Amniotic stem cell (primary cell): ENCODE measurements at regions not wholly inside any gene's neighbourhood (a gene's known extent, or its start where the extent isn't known, plus 50 kb on each side); places are given as distances from the start of the nearest gene placed in this dataset.

Experiments used
- DNase-seq: peaks from one replicate; lab custom pipeline; 2025; lab: John Stamatoyannopoulos, UW

GRCh38 chr5:118778941-118779340 lies 209.4 kb downstream of the DTWD2 start:
- DNase-seq: no peak

DNA sequence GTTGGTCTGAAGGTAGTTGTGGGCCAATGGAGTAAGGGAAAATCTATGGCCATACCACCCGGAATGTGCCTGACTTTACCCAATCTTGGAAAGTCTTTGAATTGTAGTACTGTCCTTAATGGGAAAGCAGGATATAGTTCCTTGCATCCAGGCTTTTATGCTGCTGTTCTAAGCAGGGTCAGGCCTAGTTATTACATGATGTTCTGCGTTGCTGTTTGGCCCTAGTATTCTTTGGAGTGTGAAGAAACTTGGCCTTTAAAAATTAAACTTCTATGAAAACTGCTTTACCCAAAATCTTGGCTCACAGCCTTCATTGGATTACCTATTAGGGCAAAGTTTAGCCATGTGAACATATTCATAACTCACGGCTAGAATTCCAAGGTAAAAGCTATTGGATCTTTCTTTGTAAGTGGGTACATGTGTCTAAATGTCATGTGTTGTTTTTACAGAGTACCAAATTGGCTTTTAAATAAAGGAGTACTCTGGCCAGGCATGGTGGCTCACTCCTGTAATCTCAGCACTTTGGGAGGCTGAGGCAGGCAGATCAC lies 211.1 kb downstream of the DTWD2 start:
- DNase-seq: no peak

GRCh38 chr5:118776755-118777154 lies 211.6 kb downstream of the DTWD2 start:
- DNase-seq: no peak

GRCh38 chr5:118775790-118776499 lies 212.4 kb downstream of the DTWD2 start:
- DNase-seq: no peak

GRCh38 chr5:118768607-118769175 lies 219.7 kb downstream of the DTWD2 start:
- DNase-seq: no peak

DNA sequence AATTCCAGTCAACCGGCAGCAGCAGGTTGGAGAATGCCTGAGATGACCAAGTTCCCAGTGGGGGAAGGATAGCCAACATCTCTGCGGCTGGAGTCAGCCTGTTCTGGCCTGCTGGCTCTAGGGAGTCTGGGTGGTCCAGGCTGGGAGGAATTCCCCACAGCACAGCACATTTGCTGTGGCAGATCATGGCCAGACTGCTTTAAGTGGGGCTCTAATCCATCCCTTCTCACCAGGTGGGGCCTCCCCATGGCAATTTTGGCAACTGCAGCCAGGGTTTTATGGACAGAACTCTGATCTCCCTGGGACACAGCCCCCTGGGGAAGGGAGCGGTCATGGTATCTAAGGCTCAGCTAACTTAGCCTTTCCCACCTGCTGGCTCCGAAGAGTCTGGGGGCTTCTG lies 226.1 kb downstream of the DTWD2 start:
- DNase-seq: no peak

DNA sequence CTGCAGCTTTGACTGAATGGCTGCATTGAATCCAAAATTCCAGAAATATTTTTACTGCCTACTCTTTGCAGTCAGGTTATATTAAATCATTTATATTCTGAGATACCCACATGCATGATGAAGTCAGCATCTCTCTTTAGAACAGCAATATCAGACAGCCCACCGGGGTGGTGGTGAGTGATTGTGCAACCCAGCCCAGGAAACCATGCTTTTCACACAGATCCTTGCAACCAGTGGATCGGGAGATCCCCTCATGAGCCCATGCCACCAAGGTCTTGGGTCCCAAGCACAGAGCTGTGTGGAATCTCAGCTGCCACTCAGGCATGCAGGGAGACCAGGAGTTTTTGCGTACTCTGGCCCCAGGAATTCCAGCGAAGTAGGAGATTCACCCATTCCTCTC lies 226.5 kb downstream of the DTWD2 start:
- DNase-seq: no peak

DNA sequence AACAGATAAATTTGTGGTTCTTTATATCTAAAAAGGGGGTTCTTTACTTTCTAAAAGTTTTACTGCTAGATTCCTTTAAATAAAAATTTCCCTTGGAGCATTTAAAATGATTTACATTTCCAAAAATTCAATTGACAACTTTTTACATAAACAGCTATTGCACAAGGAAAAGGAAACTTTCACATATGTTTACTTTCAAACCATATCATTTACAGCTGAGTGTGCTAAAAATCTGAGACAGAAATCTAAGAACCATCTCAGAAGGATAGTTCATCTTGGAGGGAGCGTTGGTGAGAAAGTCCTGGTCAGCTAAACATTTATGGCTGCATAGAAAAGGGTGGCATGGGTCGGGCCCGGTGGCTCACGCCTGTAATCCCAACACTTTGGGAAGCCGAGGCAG lies 235.4 kb downstream of the DTWD2 start:
- no peak for DNase-seq

- DNase-seq: no peak
Observed at GRCh38 chr5:118736396-118736795, 252.0 kb downstream of the DTWD2 start.

DNA sequence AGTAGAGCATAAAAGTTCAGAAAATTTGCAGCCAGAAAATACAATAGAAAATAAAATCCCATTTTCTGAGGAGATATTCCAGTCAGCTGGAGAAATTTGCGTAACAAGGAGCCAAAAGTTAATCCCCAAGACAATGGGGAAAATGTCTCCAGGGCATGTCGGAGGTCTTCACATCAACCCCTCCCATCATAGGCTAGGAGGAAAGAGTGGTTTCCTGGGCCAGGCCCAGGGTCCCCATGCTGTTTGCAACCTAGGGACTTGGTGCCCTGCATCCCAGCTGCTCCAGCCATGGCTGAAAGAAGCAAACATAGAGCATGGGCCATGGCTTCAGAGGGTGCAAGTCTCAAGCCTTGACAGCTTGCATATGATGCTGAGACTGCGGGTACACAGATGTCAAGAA lies 255.0 kb downstream of the DTWD2 start:
- no peak for DNase-seq

- DNase-seq: no peak
Observed at GRCh38 chr5:118728191-118728590, 260.2 kb downstream of the DTWD2 start.

GRCh38 chr5:118726891-118727290 lies 261.5 kb downstream of the DTWD2 start:
- DNase-seq: no peak

- no peak for DNase-seq
Observed at GRCh38 chr5:118723021-118723338, 265.4 kb downstream of the DTWD2 start.

- no peak for DNase-seq
Observed at GRCh38 chr5:118722122-118723020, 266.0 kb downstream of the DTWD2 start.

GRCh38 chr5:118711727-118712126 lies 276.6 kb downstream of the DTWD2 start:
- DNase-seq: no peak

GRCh38 chr5:118705959-118706667 lies 282.2 kb downstream of the DTWD2 start:
- DNase-seq: no peak

DNA sequence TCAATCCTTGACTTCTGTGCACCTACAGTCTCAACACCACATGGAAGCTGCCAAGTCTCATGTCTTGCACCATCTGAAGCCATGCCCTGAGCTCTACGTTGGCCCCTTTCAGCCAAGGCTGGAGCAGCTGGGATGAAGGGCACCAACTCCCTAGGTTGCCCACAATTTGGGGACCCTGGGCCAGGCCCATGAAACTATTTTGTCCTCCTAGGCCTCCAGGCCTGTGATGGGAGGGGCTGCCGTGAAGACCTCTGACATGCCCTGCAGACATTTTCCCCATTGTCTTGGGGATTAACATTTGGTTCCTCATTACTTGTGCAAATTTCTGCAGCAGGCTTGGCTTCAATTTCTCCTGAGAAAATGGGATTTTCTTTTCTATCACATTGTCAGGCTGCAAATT lies 285.1 kb downstream of the DTWD2 start:
- DNase-seq: no peak

GRCh38 chr5:118701791-118702190 lies 286.6 kb downstream of the DTWD2 start:
- no peak for DNase-seq

DNA sequence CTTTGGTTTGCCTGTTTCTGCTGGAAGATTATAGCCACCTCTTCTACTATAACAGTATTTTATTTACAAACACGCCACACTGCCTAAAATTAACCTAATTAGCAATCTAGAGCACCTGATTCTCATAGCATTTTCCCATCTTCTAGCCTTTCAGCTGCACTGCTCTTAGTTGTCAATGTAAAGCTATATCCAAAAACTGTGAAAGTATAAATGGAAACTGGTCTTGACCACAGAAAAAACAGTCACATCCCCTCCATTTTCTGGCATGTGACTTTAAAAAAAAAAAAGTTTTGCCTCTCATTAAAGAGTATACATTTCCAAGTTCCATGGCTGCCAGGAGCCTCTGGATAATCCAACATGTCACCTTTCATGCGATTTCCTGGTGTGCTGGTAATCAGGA lies 287.8 kb downstream of the DTWD2 start:
- DNase-seq: no peak

DNA sequence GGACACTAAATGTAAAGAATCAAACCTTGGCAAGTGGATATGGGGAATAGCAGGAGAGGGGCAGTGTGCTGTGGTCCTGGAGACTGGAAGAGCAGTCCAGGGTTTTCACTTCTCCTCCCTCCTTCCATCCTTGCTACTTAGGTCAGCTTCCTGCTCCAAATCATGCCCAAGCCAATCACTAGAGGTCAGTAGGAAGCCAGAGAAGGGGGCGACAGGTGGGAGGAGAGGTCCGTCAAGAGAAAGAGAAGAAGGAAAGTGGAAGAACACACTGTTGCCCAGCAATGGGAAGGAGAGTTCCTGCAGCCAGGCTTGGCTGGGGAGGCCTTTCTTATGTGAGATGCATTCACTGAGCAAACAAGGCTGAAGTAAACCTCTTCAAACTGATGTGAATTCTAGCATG lies 289.6 kb downstream of the DTWD2 start:
- DNase-seq: no peak

DNA sequence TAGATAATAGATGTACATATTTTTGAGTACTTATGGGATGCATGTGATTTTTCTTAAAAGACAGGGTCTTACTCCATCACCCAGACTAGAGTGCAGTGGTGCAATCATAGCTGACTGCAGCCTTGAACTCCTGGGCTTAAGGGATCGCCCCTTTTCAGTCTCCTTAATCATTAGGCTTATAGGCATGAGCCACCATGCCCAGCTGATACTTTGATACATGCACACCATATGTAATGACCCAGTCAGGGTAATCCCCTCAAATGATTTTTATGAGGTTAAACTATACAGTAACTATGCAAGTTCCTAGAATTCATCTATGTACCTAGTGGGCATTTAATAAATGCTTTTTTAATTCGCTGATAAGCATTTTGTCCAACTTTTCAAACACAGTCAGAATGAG lies 292.3 kb downstream of the DTWD2 start:
- DNase-seq: no peak

DNA sequence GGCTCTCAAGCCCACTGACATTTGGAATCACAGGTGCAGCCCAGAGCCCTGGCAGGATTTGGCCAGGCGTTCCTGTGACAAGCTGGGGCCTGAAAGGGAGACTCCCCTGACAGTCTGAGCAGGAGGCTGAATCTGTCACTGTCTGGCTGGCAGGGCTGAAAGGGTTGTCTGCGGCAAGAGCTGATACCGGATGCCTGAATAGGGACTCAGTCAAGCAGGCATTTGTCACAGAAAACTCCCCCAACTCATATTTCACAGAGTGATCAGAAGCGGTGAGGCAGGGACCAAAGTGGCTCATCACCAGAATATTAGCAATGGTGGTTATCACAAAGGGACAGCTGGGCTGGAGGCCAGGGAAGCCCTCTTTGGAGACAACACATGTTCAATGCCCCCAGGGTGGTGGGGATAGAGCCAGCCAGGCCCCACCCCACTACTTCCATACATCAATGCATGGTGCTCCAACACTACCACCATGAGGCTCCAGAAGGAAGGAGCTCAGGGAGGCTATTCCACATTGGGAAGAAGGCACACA lies 295.5 kb downstream of the DTWD2 start:
- DNase-seq: no peak
